GM23338 (cell line): ENCODE measurements at regions not wholly inside any gene's neighbourhood (a gene's known extent, or its start where the extent isn't known, plus 50 kb on each side); places are given as distances from the start of the nearest gene placed in this dataset.

ENCODE experiments used
- ATAC-seq: fragments of 200-7000 bp; cut with Tn5 transposase; 3 replicates; pipeline ENCODE4 v1.9.1; 2020
- DNase-seq: peaks from one replicate; pipeline ENCODE4 v3.0.0-alpha.2; 2015; ENCODE audit warnings: low spot score
- H2AFZ ChIP-seq: fragments of 200-600 bp; sonication (generic); 2 replicates; pipeline ENCODE4 v1.8.0; 2016; ENCODE audit warnings: antibody characterized with exemption, mild to moderate bottlenecking, moderate library complexity
- H3F3A ChIP-seq: fragments of 200-600 bp; sonication (generic); replicated peaks from 2 replicates; pipeline ENCODE4 v1.8.0; 2017; ENCODE audit warnings: antibody characterized with exemption, mixed run types, low read depth
- H3K27ac ChIP-seq: fragments of 200-600 bp; sonication (generic); 2 replicates; pipeline ENCODE4 v1.6.1; 2016; ENCODE audit warnings: low read depth
- H3K27me3 ChIP-seq: fragments of 200-600 bp; sonication (generic); 2 replicates; pipeline ENCODE4 v1.8.0; 2016; ENCODE audit warnings: mild to moderate bottlenecking, mixed run types, moderate library complexity; ENCODE audit not compliant: insufficient read depth
- H3K36me3 ChIP-seq: fragments of 200-600 bp; sonication (generic); 2 replicates; pipeline ENCODE4 v1.8.0; 2016; ENCODE audit warnings: mild to moderate bottlenecking; ENCODE audit not compliant: insufficient read depth
- H3K4me1 ChIP-seq: fragments of 200-600 bp; sonication (generic); 2 replicates; pipeline ENCODE4 v1.8.0; 2016; ENCODE audit warnings: mild to moderate bottlenecking, moderate library complexity; ENCODE audit not compliant: insufficient read depth
- H3K4me2 ChIP-seq: fragments of 200-600 bp; sonication (generic); 2 replicates; pipeline ENCODE4 v1.7.1; 2017; ENCODE audit warnings: mixed run types
- H3K4me3 ChIP-seq: fragments of 200-600 bp; sonication (generic); 2 replicates; pipeline ENCODE4 v1.6.1; 2016; ENCODE audit warnings: mixed run types
- H3K79me2 ChIP-seq: fragments of 200-600 bp; sonication (generic); replicated peaks from 2 replicates; pipeline ENCODE4 v1.8.0; 2017; ENCODE audit warnings: mild to moderate bottlenecking; ENCODE audit not compliant: insufficient read depth
- H3K9me2 ChIP-seq: fragments of 200-600 bp; sonication (generic); 2 replicates; pipeline ENCODE4 v1.8.0; 2017; ENCODE audit not compliant: insufficient read depth
- H4K20me1 ChIP-seq: fragments of 200-600 bp; sonication (generic); replicated peaks from 2 replicates; pipeline ENCODE4 v1.8.0; 2017; ENCODE audit warnings: mild to moderate bottlenecking; ENCODE audit not compliant: insufficient read depth
- H3K27ac Mint-ChIP-seq: 2 replicates; pipeline ENCODE4 v1.8.0; 2020; ENCODE audit warnings: inconsistent platforms, mild to moderate bottlenecking, moderate library complexity, mixed read lengths
- H3K27me3 Mint-ChIP-seq: 3 replicates; pipeline ENCODE4 v1.8.0; 2022; ENCODE audit warnings: low read depth, mild to moderate bottlenecking, moderate library complexity, mixed read lengths, inconsistent platforms; ENCODE audit not compliant: insufficient read depth, poor library complexity
- H3K36me3 Mint-ChIP-seq: 3 replicates; pipeline ENCODE4 v1.8.0; 2021; ENCODE audit warnings: low read depth, mild to moderate bottlenecking, inconsistent platforms, moderate library complexity, mixed read lengths
- H3K4me1 Mint-ChIP-seq: 3 replicates; pipeline ENCODE4 v1.8.0; 2020; ENCODE audit warnings: mild to moderate bottlenecking, inconsistent platforms, mixed read lengths
- H3K4me3 Mint-ChIP-seq: 3 replicates; pipeline ENCODE4 v1.8.0; 2021; ENCODE audit warnings: moderate library complexity, mild to moderate bottlenecking, inconsistent platforms, mixed read lengths
- H3K9me3 Mint-ChIP-seq: 3 replicates; pipeline ENCODE4 v1.8.0; 2020; ENCODE audit warnings: moderate library complexity, mild to moderate bottlenecking, inconsistent platforms, mixed read lengths
- CREB1 ChIP-seq: fragments of 250-450 bp; sonication (Bioruptor Pico); IDR thresholded peaks from 2 replicates; pipeline ENCODE4 v1.5.0; 2020; ENCODE audit warnings: low read depth, mild to moderate bottlenecking, moderate library complexity
- EZH2 ChIP-seq: fragments of 200-600 bp; sonication (generic); IDR thresholded peaks from one replicate; pipeline ENCODE4 v1.8.0; 2017; ENCODE audit warnings: antibody characterized with exemption, mild to moderate bottlenecking, low read depth; ENCODE audit not compliant: unreplicated experiment
- EZH2phosphoT487 ChIP-seq: fragments of 200-600 bp; sonication (generic); IDR thresholded peaks from one replicate; pipeline ENCODE4 v1.8.1; 2018; ENCODE audit warnings: antibody characterized with exemption; ENCODE audit not compliant: unreplicated experiment
- JUNB ChIP-seq: IDR thresholded peaks from one replicate; pipeline ENCODE4 v1.6.1; 2016; ENCODE audit warnings: antibody characterized with exemption; ENCODE audit not compliant: unreplicated experiment
- NANOG ChIP-seq: IDR thresholded peaks from 2 replicates; pipeline ENCODE4 v1.6.1; 2016; ENCODE audit warnings: antibody characterized with exemption, borderline replicate concordance
- POLR2AphosphoS5 ChIP-seq: IDR thresholded peaks from 2 replicates; pipeline ENCODE4 v1.6.1; 2016; ENCODE audit warnings: antibody characterized with exemption, low read depth
- STAT1 ChIP-seq: IDR thresholded peaks from one replicate; pipeline ENCODE4 v1.6.1; 2016; ENCODE audit warnings: antibody characterized with exemption; ENCODE audit not compliant: unreplicated experiment
- ZNF114 ChIP-seq: fragments of 250-450 bp; sonication (Bioruptor Pico); IDR thresholded peaks from 2 replicates; pipeline ENCODE4 v1.5.0; 2020; ENCODE audit warnings: mild to moderate bottlenecking, moderate library complexity
- ZNF331 ChIP-seq: fragments of 250-450 bp; sonication (Bioruptor Pico); IDR thresholded peaks from 2 replicates; pipeline ENCODE4 v1.5.0; 2020; ENCODE audit warnings: low read depth, mild to moderate bottlenecking, moderate library complexity
- TF ChIP-seq, protein P1 (sequence below): IDR thresholded peaks from one replicate; pipeline ENCODE4 v1.6.1; 2018; ENCODE audit warnings: antibody characterized with exemption; ENCODE audit not compliant: unreplicated experiment
- TF ChIP-seq, protein P2 (sequence below): IDR thresholded peaks from 2 replicates; pipeline ENCODE4 v1.6.1; 2016; ENCODE audit warnings: antibody characterized with exemption
- TF ChIP-seq, protein P3 (sequence below), 2 experiments: fragments of 200-600 bp in 1 of 2; sonication (generic) in 1 of 2; conservative IDR thresholded peaks; 2 replicates each; pipeline versions ENCODE4 v1.5.1 to v1.6.1; 2016 to 2017; ENCODE audit warnings: antibody characterized with exemption in 2 of 2, low read depth in 2 of 2, mild to moderate bottlenecking in 2 of 2, moderate library complexity in 1 of 2

DNA sequence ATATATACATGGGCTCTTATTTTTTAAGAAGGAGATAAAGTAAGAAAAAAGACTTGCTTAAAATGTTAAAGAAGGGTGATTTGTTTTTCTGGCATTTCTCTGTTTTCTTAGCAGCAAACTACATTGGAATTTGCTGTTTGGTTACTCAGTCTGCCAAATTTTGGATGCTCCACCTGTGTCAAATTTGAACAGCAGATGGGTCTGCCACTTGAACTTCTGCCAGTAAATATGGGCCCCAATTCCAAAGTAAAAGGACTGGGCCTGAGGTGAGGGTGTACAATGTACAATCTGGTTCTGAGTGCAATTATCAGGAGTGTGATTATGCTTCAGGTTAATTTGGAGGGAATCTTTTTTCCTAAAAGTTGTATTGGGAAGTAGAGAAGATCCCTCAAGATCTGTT is 794.5 kb downstream of the DSC3 start:
- Histone ChIP-seq H4K20me1 (no peaks in the 10 kb centered on the region), H2AFZ (no peak overlapping the region), H3K4me1 (no peaks in the 10 kb centered on the region), H3K36me3 (no peaks in the 10 kb centered on the region), H3K4me2 (no peak overlapping the region), H3K27me3 (no peaks in the 10 kb centered on the region), H3K4me3 (no peak overlapping the region), H3K27ac (no peak overlapping the region), H3K79me2 (no peaks in the 10 kb centered on the region), H3F3A (no peaks in the 10 kb centered on the region), H3K9me2 (peaks cover 13% of the 10 kb centered on the region; the same call in 1 of the 2 replicates)
- Mint-ChIP-seq H3K4me3 (no peak overlapping the region), H3K9me3 (no peaks in the 10 kb centered on the region; the same call in 2 of the 3 replicates), H3K36me3 (peaks cover 3% of the 10 kb centered on the region; the same call in 1 of the 3 replicates), H3K27ac (no peak overlapping the region), H3K4me1 (no peaks in the 10 kb centered on the region), H3K27me3 (no peaks in the 10 kb centered on the region)
- DNase-seq (no peak), ATAC-seq (no peak)
- no peak for TF ChIP-seq CREB1
- TF ChIP-seq EZH2: no peak
- TF ChIP-seq EZH2phosphoT487: no peak
- TF ChIP-seq, protein P1, sequence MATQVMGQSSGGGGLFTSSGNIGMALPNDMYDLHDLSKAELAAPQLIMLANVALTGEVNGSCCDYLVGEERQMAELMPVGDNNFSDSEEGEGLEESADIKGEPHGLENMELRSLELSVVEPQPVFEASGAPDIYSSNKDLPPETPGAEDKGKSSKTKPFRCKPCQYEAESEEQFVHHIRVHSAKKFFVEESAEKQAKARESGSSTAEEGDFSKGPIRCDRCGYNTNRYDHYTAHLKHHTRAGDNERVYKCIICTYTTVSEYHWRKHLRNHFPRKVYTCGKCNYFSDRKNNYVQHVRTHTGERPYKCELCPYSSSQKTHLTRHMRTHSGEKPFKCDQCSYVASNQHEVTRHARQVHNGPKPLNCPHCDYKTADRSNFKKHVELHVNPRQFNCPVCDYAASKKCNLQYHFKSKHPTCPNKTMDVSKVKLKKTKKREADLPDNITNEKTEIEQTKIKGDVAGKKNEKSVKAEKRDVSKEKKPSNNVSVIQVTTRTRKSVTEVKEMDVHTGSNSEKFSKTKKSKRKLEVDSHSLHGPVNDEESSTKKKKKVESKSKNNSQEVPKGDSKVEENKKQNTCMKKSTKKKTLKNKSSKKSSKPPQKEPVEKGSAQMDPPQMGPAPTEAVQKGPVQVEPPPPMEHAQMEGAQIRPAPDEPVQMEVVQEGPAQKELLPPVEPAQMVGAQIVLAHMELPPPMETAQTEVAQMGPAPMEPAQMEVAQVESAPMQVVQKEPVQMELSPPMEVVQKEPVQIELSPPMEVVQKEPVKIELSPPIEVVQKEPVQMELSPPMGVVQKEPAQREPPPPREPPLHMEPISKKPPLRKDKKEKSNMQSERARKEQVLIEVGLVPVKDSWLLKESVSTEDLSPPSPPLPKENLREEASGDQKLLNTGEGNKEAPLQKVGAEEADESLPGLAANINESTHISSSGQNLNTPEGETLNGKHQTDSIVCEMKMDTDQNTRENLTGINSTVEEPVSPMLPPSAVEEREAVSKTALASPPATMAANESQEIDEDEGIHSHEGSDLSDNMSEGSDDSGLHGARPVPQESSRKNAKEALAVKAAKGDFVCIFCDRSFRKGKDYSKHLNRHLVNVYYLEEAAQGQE: no peak

DNA sequence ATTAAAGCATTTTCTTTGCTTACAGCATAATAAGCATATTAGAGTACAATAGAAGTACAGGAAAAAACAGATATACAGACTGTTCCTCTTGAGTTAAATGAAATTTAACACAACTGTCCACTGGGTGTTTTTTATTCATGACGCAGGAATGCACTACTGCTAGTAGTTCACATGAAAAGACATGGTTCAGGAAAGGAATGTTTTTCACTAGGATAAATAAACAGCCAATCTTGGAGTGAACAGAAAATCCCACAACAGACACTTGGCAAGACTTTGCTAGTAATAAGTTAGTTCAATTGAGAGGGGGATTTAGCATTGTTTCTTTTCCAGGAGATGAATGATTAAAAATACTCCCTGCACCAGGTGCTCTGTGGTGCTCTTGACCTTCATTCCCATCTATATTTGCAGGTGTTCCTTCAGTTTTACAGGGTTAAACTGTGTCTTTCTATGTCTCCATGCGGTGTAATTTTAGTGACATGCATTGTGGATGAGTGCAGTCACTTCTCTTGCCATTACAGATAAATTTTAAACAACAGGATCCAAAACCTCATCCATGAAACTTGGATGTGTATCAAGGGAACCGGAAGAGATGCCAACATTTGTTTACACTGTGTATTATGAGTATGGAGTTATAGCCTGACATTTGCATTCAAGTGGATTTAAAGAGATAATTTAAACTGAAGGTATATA is 796.6 kb downstream of the DSC3 start:
- Histone ChIP-seq H3K27ac (no peak overlapping the region), H3K36me3 (no peaks in the 10 kb centered on the region), H3F3A (no peaks in the 10 kb centered on the region), H3K4me2 (no peak overlapping the region), H3K4me3 (no peak overlapping the region), H3K27me3 (no peaks in the 10 kb centered on the region), H4K20me1 (no peaks in the 10 kb centered on the region), H3K79me2 (no peaks in the 10 kb centered on the region), H2AFZ (no peak overlapping the region), H3K9me2 (peaks cover 13% of the 10 kb centered on the region; the same call in 1 of the 2 replicates), H3K4me1 (no peaks in the 10 kb centered on the region)
- ATAC-seq (no peak), DNase-seq (no peak)
- Mint-ChIP-seq H3K4me3 (no peak overlapping the region), H3K9me3 (no peaks in the 10 kb centered on the region; the same call in 2 of the 3 replicates), H3K36me3 (peaks cover 3% of the 10 kb centered on the region; the same call in 1 of the 3 replicates), H3K27ac (no peak overlapping the region), H3K27me3 (no peaks in the 10 kb centered on the region), H3K4me1 (no peaks in the 10 kb centered on the region)
- TF ChIP-seq JUNB (no peak), EZH2 (no peak), EZH2phosphoT487 (no peak), ZNF114 (CRISPR knock-in tag) (no peak), POLR2AphosphoS5 (no peak), STAT1 (no peak), NANOG (no peak), ZNF331 (CRISPR knock-in tag) (no peak)
- TF ChIP-seq, protein P1: no peak
- TF ChIP-seq, protein P2, sequence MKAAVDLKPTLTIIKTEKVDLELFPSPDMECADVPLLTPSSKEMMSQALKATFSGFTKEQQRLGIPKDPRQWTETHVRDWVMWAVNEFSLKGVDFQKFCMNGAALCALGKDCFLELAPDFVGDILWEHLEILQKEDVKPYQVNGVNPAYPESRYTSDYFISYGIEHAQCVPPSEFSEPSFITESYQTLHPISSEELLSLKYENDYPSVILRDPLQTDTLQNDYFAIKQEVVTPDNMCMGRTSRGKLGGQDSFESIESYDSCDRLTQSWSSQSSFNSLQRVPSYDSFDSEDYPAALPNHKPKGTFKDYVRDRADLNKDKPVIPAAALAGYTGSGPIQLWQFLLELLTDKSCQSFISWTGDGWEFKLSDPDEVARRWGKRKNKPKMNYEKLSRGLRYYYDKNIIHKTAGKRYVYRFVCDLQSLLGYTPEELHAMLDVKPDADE: no peak
- TF ChIP-seq, protein P3, sequence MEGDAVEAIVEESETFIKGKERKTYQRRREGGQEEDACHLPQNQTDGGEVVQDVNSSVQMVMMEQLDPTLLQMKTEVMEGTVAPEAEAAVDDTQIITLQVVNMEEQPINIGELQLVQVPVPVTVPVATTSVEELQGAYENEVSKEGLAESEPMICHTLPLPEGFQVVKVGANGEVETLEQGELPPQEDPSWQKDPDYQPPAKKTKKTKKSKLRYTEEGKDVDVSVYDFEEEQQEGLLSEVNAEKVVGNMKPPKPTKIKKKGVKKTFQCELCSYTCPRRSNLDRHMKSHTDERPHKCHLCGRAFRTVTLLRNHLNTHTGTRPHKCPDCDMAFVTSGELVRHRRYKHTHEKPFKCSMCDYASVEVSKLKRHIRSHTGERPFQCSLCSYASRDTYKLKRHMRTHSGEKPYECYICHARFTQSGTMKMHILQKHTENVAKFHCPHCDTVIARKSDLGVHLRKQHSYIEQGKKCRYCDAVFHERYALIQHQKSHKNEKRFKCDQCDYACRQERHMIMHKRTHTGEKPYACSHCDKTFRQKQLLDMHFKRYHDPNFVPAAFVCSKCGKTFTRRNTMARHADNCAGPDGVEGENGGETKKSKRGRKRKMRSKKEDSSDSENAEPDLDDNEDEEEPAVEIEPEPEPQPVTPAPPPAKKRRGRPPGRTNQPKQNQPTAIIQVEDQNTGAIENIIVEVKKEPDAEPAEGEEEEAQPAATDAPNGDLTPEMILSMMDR (conservative IDR thresholded peaks at IDR 0.05; ENCODE audit: low read depth in 2 of 2): no peak
